Calu3 (cell line): ENCODE measurements at regions not wholly inside any gene's neighbourhood (a gene's known extent, or its start where the extent isn't known, plus 50 kb on each side); places are given as distances from the start of the nearest gene placed in this dataset.

Source experiments
- BruUV-seq: library from RNA; stranded (reverse); fragments of 400-500 nt; replicated peaks from 2 replicates; lab custom pipeline; 2021; lab: Mats Ljungman, UMichigan
- CTCF ChIA-PET: fragments of 300-600 bp; sonication (Branson Sonifier 250); formaldehyde crosslinking; loops from one replicate; lab custom pipeline; 2022; ENCODE audit warnings: antibody characterized with exemption; lab: Charles Lee
- DNase-seq: peaks from one replicate; pipeline ENCODE4 v3.0.0; 2022
- H3K27ac Mint-ChIP-seq: one replicate; pipeline ENCODE4 v1.8.0; 2022; ENCODE audit warnings: mixed read lengths; ENCODE audit not compliant: unreplicated experiment
- H3K27me3 Mint-ChIP-seq: one replicate; pipeline ENCODE4 v1.8.0; 2022; ENCODE audit warnings: mixed read lengths; ENCODE audit not compliant: unreplicated experiment
- H3K36me3 Mint-ChIP-seq: one replicate; pipeline ENCODE4 v1.8.0; 2022; ENCODE audit warnings: mild to moderate bottlenecking, moderate library complexity, mixed read lengths; ENCODE audit not compliant: insufficient read depth, unreplicated experiment
- H3K4me1 Mint-ChIP-seq: one replicate; pipeline ENCODE4 v1.8.0; 2022; ENCODE audit warnings: mild to moderate bottlenecking, low read depth, mixed read lengths; ENCODE audit not compliant: unreplicated experiment
- H3K4me3 Mint-ChIP-seq: one replicate; pipeline ENCODE4 v1.8.0; 2022; ENCODE audit warnings: mild to moderate bottlenecking, low read depth, moderate library complexity, mixed read lengths; ENCODE audit not compliant: unreplicated experiment
- H3K9me3 Mint-ChIP-seq: one replicate; pipeline ENCODE4 v1.8.0; 2022; ENCODE audit warnings: low read depth, mixed read lengths; ENCODE audit not compliant: unreplicated experiment
- intact Hi-C: fragments of 100-400 bp; cut with micrococcal nuclease; formaldehyde crosslinking; loops from one replicate; pipeline ENCODE4 v1.10.0; 2022; ENCODE audit not compliant: unreplicated experiment
- TF ChIP-seq, protein P1 (sequence below): fragments of 200-600 bp; IDR thresholded peaks from one replicate; pipeline ENCODE4 v1.8.0; 2022; ENCODE audit warnings: antibody characterized with exemption; ENCODE audit not compliant: unreplicated experiment

DNA sequence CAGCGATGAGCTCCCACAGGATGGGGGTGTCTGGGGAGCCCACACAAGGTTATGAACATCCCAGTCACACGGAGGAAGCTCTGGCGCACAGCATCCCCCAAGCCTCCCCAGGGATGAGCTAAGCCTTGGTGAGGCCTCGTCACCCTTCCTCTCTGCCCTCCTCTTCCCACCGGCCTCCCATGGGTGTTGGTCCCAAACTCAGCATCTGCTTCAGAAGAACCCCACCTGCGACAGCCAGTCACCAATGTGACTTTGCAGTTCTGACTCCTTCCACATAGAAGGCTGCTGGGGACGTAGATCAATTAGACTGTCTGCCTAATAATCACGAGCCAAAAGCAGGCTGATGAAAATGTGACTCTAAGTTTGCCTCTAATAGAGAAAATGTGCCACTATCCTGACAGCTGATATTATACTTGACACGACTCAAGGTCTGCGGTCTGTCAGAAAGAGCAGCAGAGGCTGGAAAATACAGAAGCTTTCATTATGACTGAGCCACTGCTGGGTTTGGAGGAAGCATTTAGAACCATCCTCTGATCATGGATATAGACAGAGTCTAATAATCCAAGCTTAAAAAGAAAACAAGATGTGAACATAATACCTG is 116.0 kb upstream of the PFKP start:
- peaks cover 89% of the 10 kb centered on the region for H3K27me3 Mint-ChIP-seq
- no TSS peak for BruUV-seq
- no peaks in the 10 kb centered on the region for H3K9me3 Mint-ChIP-seq
- H3K36me3 Mint-ChIP-seq: no peaks in the 10 kb centered on the region
- H3K4me3 Mint-ChIP-seq: no peak overlapping the region
- intact Hi-C loops: no loop called here
- H3K27ac Mint-ChIP-seq: no peak overlapping the region
- no peak for DNase-seq
- H3K4me1 Mint-ChIP-seq: no peaks in the 10 kb centered on the region
- TF ChIP-seq, protein P1, sequence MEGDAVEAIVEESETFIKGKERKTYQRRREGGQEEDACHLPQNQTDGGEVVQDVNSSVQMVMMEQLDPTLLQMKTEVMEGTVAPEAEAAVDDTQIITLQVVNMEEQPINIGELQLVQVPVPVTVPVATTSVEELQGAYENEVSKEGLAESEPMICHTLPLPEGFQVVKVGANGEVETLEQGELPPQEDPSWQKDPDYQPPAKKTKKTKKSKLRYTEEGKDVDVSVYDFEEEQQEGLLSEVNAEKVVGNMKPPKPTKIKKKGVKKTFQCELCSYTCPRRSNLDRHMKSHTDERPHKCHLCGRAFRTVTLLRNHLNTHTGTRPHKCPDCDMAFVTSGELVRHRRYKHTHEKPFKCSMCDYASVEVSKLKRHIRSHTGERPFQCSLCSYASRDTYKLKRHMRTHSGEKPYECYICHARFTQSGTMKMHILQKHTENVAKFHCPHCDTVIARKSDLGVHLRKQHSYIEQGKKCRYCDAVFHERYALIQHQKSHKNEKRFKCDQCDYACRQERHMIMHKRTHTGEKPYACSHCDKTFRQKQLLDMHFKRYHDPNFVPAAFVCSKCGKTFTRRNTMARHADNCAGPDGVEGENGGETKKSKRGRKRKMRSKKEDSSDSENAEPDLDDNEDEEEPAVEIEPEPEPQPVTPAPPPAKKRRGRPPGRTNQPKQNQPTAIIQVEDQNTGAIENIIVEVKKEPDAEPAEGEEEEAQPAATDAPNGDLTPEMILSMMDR: no peak
- CTCF ChIA-PET: no interaction called here

DNA sequence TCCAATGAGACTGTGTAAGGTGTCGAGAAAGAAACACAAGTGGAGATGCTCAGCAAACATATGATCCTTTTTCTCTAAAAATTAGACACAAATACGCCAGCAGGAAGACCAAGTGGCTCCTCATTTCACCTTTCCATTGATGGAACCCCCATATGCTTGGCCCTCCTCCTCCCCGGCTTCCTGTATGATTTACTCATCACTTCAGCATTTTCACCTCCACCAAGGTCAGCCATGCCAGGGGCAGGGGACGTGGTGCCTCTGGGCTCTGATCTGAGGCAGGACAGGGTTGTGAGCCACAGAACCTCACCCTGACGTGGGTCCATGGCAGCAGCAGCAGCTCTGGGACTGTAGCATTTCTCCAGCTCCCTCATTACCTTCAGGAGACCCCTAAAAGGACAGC is 116.8 kb upstream of the PFKP start:
- TF ChIP-seq, protein P1: no peak
- no peak overlapping the region for H3K27ac Mint-ChIP-seq
- H3K4me1 Mint-ChIP-seq: no peaks in the 10 kb centered on the region
- CTCF ChIA-PET: no interaction called here
- no peak for DNase-seq
- no TSS peak for BruUV-seq
- no peaks in the 10 kb centered on the region for H3K36me3 Mint-ChIP-seq
- H3K9me3 Mint-ChIP-seq: no peaks in the 10 kb centered on the region
- peaks cover 97% of the 10 kb centered on the region for H3K27me3 Mint-ChIP-seq
- no peak overlapping the region for H3K4me3 Mint-ChIP-seq
- intact Hi-C loops: no loop called here

DNA sequence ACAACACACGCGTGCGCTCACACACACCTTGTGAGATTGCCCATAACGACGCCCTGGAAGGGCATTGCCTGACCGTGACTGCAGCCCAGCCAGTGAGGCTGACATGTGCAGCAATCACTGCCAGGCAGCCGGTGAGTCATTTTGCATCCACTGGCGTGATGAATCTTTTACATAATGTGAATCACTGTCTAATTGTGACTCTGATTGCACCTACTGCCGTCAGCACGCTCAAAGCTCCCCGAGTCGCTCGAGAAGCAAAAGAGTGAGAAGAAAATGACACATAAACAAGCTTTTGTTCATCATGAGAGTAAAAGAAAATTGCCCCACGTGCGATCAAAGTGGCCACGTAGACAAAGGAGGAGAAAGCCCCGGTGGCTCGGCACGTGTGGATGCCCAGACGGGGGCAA is 117.4 kb upstream of the PFKP start:
- intact Hi-C loops: no loop called here
- Mint-ChIP-seq H3K36me3 (no peaks in the 10 kb centered on the region), H3K4me1 (no peaks in the 10 kb centered on the region), H3K4me3 (no peak overlapping the region), H3K27ac (peak overlapping the region; percentile 29), H3K9me3 (no peaks in the 10 kb centered on the region), H3K27me3 (peaks cover 95% of the 10 kb centered on the region)
- CTCF ChIA-PET: no interaction called here
- BruUV-seq: no TSS peak
- TF ChIP-seq, protein P1: no peak
- DNase-seq: peak; percentile 18

GRCh38 chr10:2949221-2949947 is 118.0 kb upstream of the PFKP start:
- no peak for DNase-seq
- Mint-ChIP-seq H3K27me3 (peaks cover 90% of the 10 kb centered on the region), H3K9me3 (no peaks in the 10 kb centered on the region), H3K4me1 (no peaks in the 10 kb centered on the region), H3K27ac (peak overlapping the region; percentile 29), H3K36me3 (no peaks in the 10 kb centered on the region), H3K4me3 (no peak overlapping the region)
- intact Hi-C loops: no loop called here
- CTCF ChIA-PET: no interaction called here
- TF ChIP-seq, protein P1: no peak
- no TSS peak for BruUV-seq
